OCI-LY7 (cell line): ENCODE measurements at regions not wholly inside any gene's neighbourhood (a gene's known extent, or its start where the extent isn't known, plus 50 kb on each side); places are given as distances from the start of the nearest gene placed in this dataset.

Experiments used
- CTCF ChIP-seq: fragments of 200-600 bp; sonication (generic); conservative IDR thresholded peaks from 2 replicates; pipeline ENCODE4 v1.5.1; 2014; ENCODE audit warnings: mild to moderate bottlenecking, antibody characterized with exemption, low read length, moderate library complexity, mixed read lengths
- EZH2phosphoT487 ChIP-seq: fragments of 200-600 bp; sonication (generic); IDR thresholded peaks from 2 replicates; pipeline ENCODE4 v1.6.1; 2018; ENCODE audit warnings: low read depth, borderline replicate concordance, mild to moderate bottlenecking, mixed run types, antibody characterized with exemption, low read length, moderate library complexity, mixed read lengths

- TF ChIP-seq CTCF (no peak), EZH2phosphoT487 (no peak)
Measured at GRCh38 chr3:101117980-101118379, 124.8 kb upstream of the ABI3BP start.
